Ishikawa (cell line): ENCODE measurements at regions not wholly inside any gene's neighbourhood (a gene's known extent, or its start where the extent isn't known, plus 50 kb on each side); places are given as distances from the start of the nearest gene placed in this dataset.

Experiments used
- CEBPB ChIP-seq: IDR thresholded peaks from 2 replicates; pipeline ENCODE4 v1.6.1; 2012
- CREB1 ChIP-seq: IDR thresholded peaks from 2 replicates; pipeline ENCODE4 v1.6.1; 2012; ENCODE audit warnings: low read depth
- EGR1 ChIP-seq: IDR thresholded peaks from 2 replicates; pipeline ENCODE4 v1.6.1; 2012
- EP300 ChIP-seq: IDR thresholded peaks from 2 replicates; pipeline ENCODE4 v1.6.1; 2012; ENCODE audit warnings: borderline replicate concordance
- FOXM1 ChIP-seq: IDR thresholded peaks from 2 replicates; pipeline ENCODE4 v1.6.1; 2012; ENCODE audit warnings: low read depth, borderline replicate concordance
- NFIC ChIP-seq: IDR thresholded peaks from 2 replicates; pipeline ENCODE4 v1.6.1; 2012
- RAD21 ChIP-seq: IDR thresholded peaks from 2 replicates; pipeline ENCODE4 v1.6.1; 2012; ENCODE audit warnings: low read depth
- TAF1 ChIP-seq: IDR thresholded peaks from 2 replicates; pipeline ENCODE4 v1.6.1; 2012; ENCODE audit warnings: low read depth, mild to moderate bottlenecking
- TCF12 ChIP-seq: IDR thresholded peaks from 2 replicates; pipeline ENCODE4 v1.6.1; 2012; ENCODE audit warnings: low read depth
- TEAD4 ChIP-seq: IDR thresholded peaks from 2 replicates; pipeline ENCODE4 v1.6.1; 2012
- USF1 ChIP-seq: IDR thresholded peaks from 2 replicates; pipeline ENCODE4 v1.6.1; 2012
- YY1 ChIP-seq: IDR thresholded peaks from 2 replicates; pipeline ENCODE4 v1.6.1; 2012; ENCODE audit warnings: low read depth
- ZBTB7A ChIP-seq: IDR thresholded peaks from 2 replicates; pipeline ENCODE4 v1.6.1; 2012; ENCODE audit warnings: low read depth
- TF ChIP-seq, protein P1 (sequence below): IDR thresholded peaks from 2 replicates; pipeline ENCODE4 v1.6.1; 2012; ENCODE audit warnings: low read depth, mild to moderate bottlenecking
- TF ChIP-seq, protein P2 (sequence below): IDR thresholded peaks from 2 replicates; pipeline ENCODE4 v1.6.1; 2012

DNA sequence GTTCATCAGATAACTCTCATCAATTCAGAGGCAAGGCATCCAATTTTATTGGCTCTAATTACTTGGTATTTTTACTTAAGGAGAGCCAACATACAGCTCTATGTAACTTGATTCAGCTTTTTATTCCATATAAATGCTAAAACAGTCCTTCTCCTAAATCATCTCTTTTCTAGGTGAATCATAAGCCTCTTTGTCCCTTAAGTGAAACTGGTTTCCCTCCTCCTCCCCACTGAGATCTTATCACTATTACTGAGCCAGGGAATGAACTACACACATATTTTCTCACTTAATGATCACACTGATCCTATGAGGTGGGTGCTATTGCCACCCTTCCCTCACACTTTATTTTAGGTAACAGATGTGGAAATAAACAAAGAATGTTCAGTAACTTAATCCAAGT, 1143.8 kb downstream of the MAT2B start:
- TF ChIP-seq EP300 (no peak), NFIC (no peak), TCF12 (no peak)
- TF ChIP-seq, protein P1, sequence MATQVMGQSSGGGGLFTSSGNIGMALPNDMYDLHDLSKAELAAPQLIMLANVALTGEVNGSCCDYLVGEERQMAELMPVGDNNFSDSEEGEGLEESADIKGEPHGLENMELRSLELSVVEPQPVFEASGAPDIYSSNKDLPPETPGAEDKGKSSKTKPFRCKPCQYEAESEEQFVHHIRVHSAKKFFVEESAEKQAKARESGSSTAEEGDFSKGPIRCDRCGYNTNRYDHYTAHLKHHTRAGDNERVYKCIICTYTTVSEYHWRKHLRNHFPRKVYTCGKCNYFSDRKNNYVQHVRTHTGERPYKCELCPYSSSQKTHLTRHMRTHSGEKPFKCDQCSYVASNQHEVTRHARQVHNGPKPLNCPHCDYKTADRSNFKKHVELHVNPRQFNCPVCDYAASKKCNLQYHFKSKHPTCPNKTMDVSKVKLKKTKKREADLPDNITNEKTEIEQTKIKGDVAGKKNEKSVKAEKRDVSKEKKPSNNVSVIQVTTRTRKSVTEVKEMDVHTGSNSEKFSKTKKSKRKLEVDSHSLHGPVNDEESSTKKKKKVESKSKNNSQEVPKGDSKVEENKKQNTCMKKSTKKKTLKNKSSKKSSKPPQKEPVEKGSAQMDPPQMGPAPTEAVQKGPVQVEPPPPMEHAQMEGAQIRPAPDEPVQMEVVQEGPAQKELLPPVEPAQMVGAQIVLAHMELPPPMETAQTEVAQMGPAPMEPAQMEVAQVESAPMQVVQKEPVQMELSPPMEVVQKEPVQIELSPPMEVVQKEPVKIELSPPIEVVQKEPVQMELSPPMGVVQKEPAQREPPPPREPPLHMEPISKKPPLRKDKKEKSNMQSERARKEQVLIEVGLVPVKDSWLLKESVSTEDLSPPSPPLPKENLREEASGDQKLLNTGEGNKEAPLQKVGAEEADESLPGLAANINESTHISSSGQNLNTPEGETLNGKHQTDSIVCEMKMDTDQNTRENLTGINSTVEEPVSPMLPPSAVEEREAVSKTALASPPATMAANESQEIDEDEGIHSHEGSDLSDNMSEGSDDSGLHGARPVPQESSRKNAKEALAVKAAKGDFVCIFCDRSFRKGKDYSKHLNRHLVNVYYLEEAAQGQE, result no peak

GRCh38 chr5:164650427-164650826, 1145.0 kb downstream of the MAT2B start:
- TF ChIP-seq ZBTB7A (no peak), TAF1 (no peak), USF1 (no peak), CREB1 (no peak), TCF12 (no peak), NFIC (no peak), CEBPB (no peak), EGR1 (no peak), FOXM1 (no peak)
- TF ChIP-seq, protein P2, sequence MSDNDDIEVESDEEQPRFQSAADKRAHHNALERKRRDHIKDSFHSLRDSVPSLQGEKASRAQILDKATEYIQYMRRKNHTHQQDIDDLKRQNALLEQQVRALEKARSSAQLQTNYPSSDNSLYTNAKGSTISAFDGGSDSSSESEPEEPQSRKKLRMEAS, result no peak
- TF ChIP-seq, protein P1, result no peak

GRCh38 chr5:164651546-164652275, 1146.3 kb downstream of the MAT2B start:
- no peak for TF ChIP-seq TEAD4
- no peak for TF ChIP-seq USF1

DNA sequence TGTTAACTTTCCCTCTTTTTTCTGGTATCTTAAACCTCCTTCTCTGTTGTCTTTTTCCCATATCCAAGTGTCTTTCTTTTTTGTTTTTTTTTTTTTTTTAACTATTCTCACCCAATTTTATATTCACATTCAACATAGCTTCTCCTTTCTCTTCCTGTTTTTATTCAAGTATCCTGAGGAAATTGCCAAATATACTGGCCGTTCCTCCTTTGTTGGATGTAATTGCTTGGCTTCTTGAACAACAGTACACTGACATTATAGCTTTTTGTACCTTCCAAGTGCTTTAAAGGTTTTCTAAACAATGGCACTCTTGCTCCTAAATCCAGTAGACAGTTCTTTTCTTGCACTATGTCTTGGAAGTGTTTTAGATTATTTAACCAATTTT, 1146.8 kb downstream of the MAT2B start:
- no peak for TF ChIP-seq TCF12
- TF ChIP-seq, protein P1, result no peak
- no peak for TF ChIP-seq EP300
- TF ChIP-seq, protein P2, result no peak
- TF ChIP-seq CREB1, result no peak
- TF ChIP-seq TEAD4, result no peak
- no peak for TF ChIP-seq ZBTB7A
- no peak for TF ChIP-seq RAD21
- no peak for TF ChIP-seq CEBPB
- no peak for TF ChIP-seq FOXM1
- TF ChIP-seq YY1, result no peak
- TF ChIP-seq NFIC, result no peak
- TF ChIP-seq USF1, result no peak
- no peak for TF ChIP-seq TAF1
- TF ChIP-seq EGR1, result no peak
